ENCODE measurements at regions not wholly inside any gene's neighbourhood (a gene's known extent, or its start where the extent isn't known, plus 50 kb on each side); places are given as distances from the start of the nearest gene placed in this dataset.

GRCh38 chr1:55560266-55560665 lies 345.1 kb upstream of the USP24 start:
- Histone ChIP-seq H3K27me3 (no peaks in the 10 kb centered on the region), H3K36me3 (no peaks in the 10 kb centered on the region), H3K4me3 (no peak overlapping the region), H3K9me3 (no peaks in the 10 kb centered on the region), H3K27ac (no peak overlapping the region), H3K4me1 (no peaks in the 10 kb centered on the region)
- intact Hi-C loops (cut with DNase I; ENCODE audit: low total_unique reads): no loop called here
- in situ Hi-C loops (cut with MboI; ENCODE audit: low pct_ligation_motif_present in 1 of 4, low pct_unique_long_range_greater_than_20kb in 1 of 4, low sequenced_read_pairs in 3 of 4): no loop called here
- TF ChIP-seq POLR2A (IDR thresholded peaks at IDR 0.05) (no peak), EP300 (IDR thresholded peaks at IDR 0.05; ENCODE audit: low read depth) (no peak), CTCF (IDR thresholded peaks at IDR 0.05) (no peak), POLR2AphosphoS5 (IDR thresholded peaks at IDR 0.05) (no peak)
- WGBS, 2 donors (ENCODE audit: low coverage in 1 of 2): 53% methylated on average over 1 of the region's 1 CpG; no CpG with 5 or more reads in 1 of the 2 donors
- no peak for DNase-seq

- no peak for TF ChIP-seq POLR2AphosphoS5 (IDR thresholded peaks at IDR 0.05)
- no peak for TF ChIP-seq POLR2A (IDR thresholded peaks at IDR 0.05)
- TF ChIP-seq EP300 (IDR thresholded peaks at IDR 0.05; ENCODE audit: low read depth): no peak
- no peak for TF ChIP-seq CTCF (IDR thresholded peaks at IDR 0.05)
- in situ Hi-C loops (cut with MboI; ENCODE audit: low pct_ligation_motif_present in 1 of 4, low pct_unique_long_range_greater_than_20kb in 1 of 4, low sequenced_read_pairs in 3 of 4): no loop called here
- Histone ChIP-seq H3K9me3 (no peaks in the 10 kb centered on the region), H3K4me1 (no peaks in the 10 kb centered on the region), H3K27ac (no peak overlapping the region), H3K4me3 (no peak overlapping the region), H3K36me3 (no peaks in the 10 kb centered on the region), H3K27me3 (no peaks in the 10 kb centered on the region)
- 70% methylated on average over 6 of the region's 6 CpGs; no CpG with 5 or more reads in 1 of the 2 donors for WGBS, 2 donors (ENCODE audit: low coverage in 1 of 2)
- intact Hi-C loops (cut with DNase I; ENCODE audit: low total_unique reads): no loop called here
- no peak for DNase-seq
Measured at GRCh38 chr1:55559842-55560241, 344.7 kb upstream of the USP24 start.

GRCh38 chr1:55559161-55559611 lies 344.0 kb upstream of the USP24 start:
- Histone ChIP-seq H3K4me3 (no peak overlapping the region), H3K9me3 (no peaks in the 10 kb centered on the region), H3K27me3 (no peaks in the 10 kb centered on the region), H3K36me3 (no peaks in the 10 kb centered on the region), H3K4me1 (no peaks in the 10 kb centered on the region), H3K27ac (no peak overlapping the region)
- TF ChIP-seq POLR2AphosphoS5 (IDR thresholded peaks at IDR 0.05) (no peak), CTCF (IDR thresholded peaks at IDR 0.05) (no peak), EP300 (IDR thresholded peaks at IDR 0.05; ENCODE audit: low read depth) (no peak), POLR2A (IDR thresholded peaks at IDR 0.05) (no peak)
- no peak for DNase-seq
- WGBS, 2 donors (ENCODE audit: low coverage in 1 of 2): 76 to 87% methylated on average over 3 to 6 of the region's 6 CpGs
- intact Hi-C loops (cut with DNase I; ENCODE audit: low total_unique reads): no loop called here
- in situ Hi-C loops (cut with MboI; ENCODE audit: low pct_ligation_motif_present in 1 of 4, low pct_unique_long_range_greater_than_20kb in 1 of 4, low sequenced_read_pairs in 3 of 4): no loop called here

GRCh38 chr1:55558515-55558914 lies 343.4 kb upstream of the USP24 start:
- WGBS, 2 donors (ENCODE audit: low coverage in 1 of 2): 86 to 91% methylated on average over 2 to 3 of the region's 3 CpGs
- in situ Hi-C loops (cut with MboI; ENCODE audit: low pct_ligation_motif_present in 1 of 4, low pct_unique_long_range_greater_than_20kb in 1 of 4, low sequenced_read_pairs in 3 of 4): no loop called here
- no peak overlapping the region for H3K4me3 ChIP-seq
- no peaks in the 10 kb centered on the region for H3K36me3 ChIP-seq
- DNase-seq: no peak
- no peaks in the 10 kb centered on the region for H3K9me3 ChIP-seq
- no peak for TF ChIP-seq CTCF (IDR thresholded peaks at IDR 0.05)
- TF ChIP-seq POLR2A (IDR thresholded peaks at IDR 0.05): no peak
- TF ChIP-seq EP300 (IDR thresholded peaks at IDR 0.05; ENCODE audit: low read depth): no peak
- no peak for TF ChIP-seq POLR2AphosphoS5 (IDR thresholded peaks at IDR 0.05)
- no peak overlapping the region for H3K27ac ChIP-seq
- no peaks in the 10 kb centered on the region for H3K4me1 ChIP-seq
- intact Hi-C loops (cut with DNase I; ENCODE audit: low total_unique reads): no loop called here
- H3K27me3 ChIP-seq: no peaks in the 10 kb centered on the region
